DOHH2 (cell line): ENCODE measurements at regions not wholly inside any gene's neighbourhood (a gene's known extent, or its start where the extent isn't known, plus 50 kb on each side); places are given as distances from the start of the nearest gene placed in this dataset.

Experiments
- H3F3A ChIP-seq: fragments of 200-600 bp; sonication (generic), shearing (Covaris generic); 2 replicates; pipeline ENCODE4 v1.6.0; 2016; ENCODE audit warnings: antibody characterized with exemption, mild to moderate bottlenecking; ENCODE audit not compliant: control insufficient read depth, insufficient read depth
- H3K27ac ChIP-seq: fragments of 200-600 bp; sonication (generic); 2 replicates; pipeline ENCODE4 v1.5.1; 2014; ENCODE audit warnings: low read depth, mild to moderate bottlenecking, low read length, moderate library complexity
- H3K27me3 ChIP-seq: fragments of 200-600 bp; sonication (generic); 2 replicates; pipeline ENCODE4 v1.6.1; 2014; ENCODE audit warnings: mild to moderate bottlenecking, low read length, mixed read lengths; ENCODE audit not compliant: control insufficient read depth
- H3K36me3 ChIP-seq: fragments of 200-600 bp; sonication (generic); 2 replicates; pipeline ENCODE4 v1.6.1; 2014; ENCODE audit warnings: mild to moderate bottlenecking, low read length, moderate library complexity, mixed read lengths; ENCODE audit not compliant: control insufficient read depth
- H3K4me1 ChIP-seq: fragments of 200-600 bp; sonication (generic); 2 replicates; pipeline ENCODE4 v1.6.1; 2014; ENCODE audit warnings: mild to moderate bottlenecking, low read length, mixed read lengths; ENCODE audit not compliant: control insufficient read depth
- H3K4me2 ChIP-seq: fragments of 200-600 bp; sonication (generic); 2 replicates; pipeline ENCODE4 v1.6.0; 2014; ENCODE audit warnings: mild to moderate bottlenecking, low read length, moderate library complexity
- H3K4me3 ChIP-seq: fragments of 200-600 bp; sonication (generic); 2 replicates; pipeline ENCODE4 v1.5.1; 2014; ENCODE audit warnings: mild to moderate bottlenecking, low read length, mixed read lengths
- H3K79me2 ChIP-seq: fragments of 200-600 bp; sonication (generic); 2 replicates; pipeline ENCODE4 v1.6.1; 2014; ENCODE audit warnings: mild to moderate bottlenecking, low read length, mixed read lengths; ENCODE audit not compliant: control insufficient read depth
- H3K9me2 ChIP-seq: fragments of 200-600 bp; sonication (generic); replicated peaks from 2 replicates; pipeline ENCODE4 v1.6.1; 2014; ENCODE audit warnings: mild to moderate bottlenecking, low read length, mixed read lengths; ENCODE audit not compliant: control insufficient read depth
- H3K9me3 ChIP-seq: fragments of 200-600 bp; sonication (generic); 2 replicates; pipeline ENCODE4 v1.6.1; 2014; ENCODE audit warnings: antibody characterized with exemption, low read length, mixed read lengths; ENCODE audit not compliant: control insufficient read depth, insufficient read depth
- H4K20me1 ChIP-seq: fragments of 200-600 bp; sonication (generic); 2 replicates; pipeline ENCODE4 v1.6.0; 2014; ENCODE audit warnings: low read depth, mild to moderate bottlenecking, antibody characterized with exemption, low read length, moderate library complexity; ENCODE audit not compliant: control insufficient read depth, insufficient read depth
- CTCF ChIP-seq: fragments of 200-600 bp; sonication (generic); IDR thresholded peaks from one replicate; pipeline ENCODE4 v1.5.1; 2014; ENCODE audit warnings: antibody characterized with exemption, mild to moderate bottlenecking, low read depth, low read length; ENCODE audit not compliant: poor library complexity, severe bottlenecking
- EZH2phosphoT487 ChIP-seq: fragments of 200-600 bp; sonication (generic); IDR thresholded peaks from 2 replicates; pipeline ENCODE4 v1.6.1; 2017; ENCODE audit warnings: borderline replicate concordance, mild to moderate bottlenecking, antibody characterized with exemption, low read length, moderate library complexity, mixed read lengths

- Histone ChIP-seq H3F3A (no peaks in the 10 kb centered on the region), H3K4me3 (no peak overlapping the region), H3K36me3 (no peaks in the 10 kb centered on the region), H3K27me3 (no peaks in the 10 kb centered on the region), H3K79me2 (no peaks in the 10 kb centered on the region), H4K20me1 (no peaks in the 10 kb centered on the region), H3K4me2 (no peak overlapping the region), H3K27ac (no peak overlapping the region), H3K9me2 (no peaks in the 10 kb centered on the region), H3K4me1 (no peaks in the 10 kb centered on the region), H3K9me3 (no peaks in the 10 kb centered on the region)
- no peak for TF ChIP-seq EZH2phosphoT487
Observed at GRCh38 chr9:115249488-115249887, 131.5 kb upstream of the TNC start.

- Histone ChIP-seq H3K27ac (no peak overlapping the region), H3K4me1 (no peaks in the 10 kb centered on the region), H4K20me1 (no peaks in the 10 kb centered on the region), H3K4me3 (no peak overlapping the region), H3K9me2 (no peaks in the 10 kb centered on the region), H3K4me2 (no peak overlapping the region), H3K27me3 (no peaks in the 10 kb centered on the region), H3K9me3 (no peaks in the 10 kb centered on the region), H3K36me3 (no peaks in the 10 kb centered on the region), H3K79me2 (no peaks in the 10 kb centered on the region), H3F3A (no peaks in the 10 kb centered on the region)
- TF ChIP-seq CTCF = no peak
- no peak for TF ChIP-seq EZH2phosphoT487
Observed at GRCh38 chr9:115250621-115251032, 132.7 kb upstream of the TNC start.

GRCh38 chr9:115254287-115255180 is 136.6 kb upstream of the TNC start:
- Histone ChIP-seq H3K27ac (no peak overlapping the region), H3K27me3 (no peaks in the 10 kb centered on the region), H3K4me2 (no peak overlapping the region), H3K9me3 (no peaks in the 10 kb centered on the region), H3K79me2 (no peaks in the 10 kb centered on the region), H3F3A (no peaks in the 10 kb centered on the region), H3K36me3 (no peaks in the 10 kb centered on the region), H3K9me2 (no peaks in the 10 kb centered on the region), H3K4me3 (no peak overlapping the region), H3K4me1 (no peaks in the 10 kb centered on the region), H4K20me1 (no peaks in the 10 kb centered on the region)
- TF ChIP-seq EZH2phosphoT487 = no peak
- TF ChIP-seq CTCF = no peak

- Histone ChIP-seq H3K4me2 (no peak overlapping the region), H3K27me3 (no peaks in the 10 kb centered on the region), H3K9me2 (no peaks in the 10 kb centered on the region), H3K79me2 (no peaks in the 10 kb centered on the region), H3K36me3 (no peaks in the 10 kb centered on the region), H3F3A (no peaks in the 10 kb centered on the region), H4K20me1 (no peaks in the 10 kb centered on the region), H3K4me3 (no peak overlapping the region), H3K9me3 (no peaks in the 10 kb centered on the region), H3K4me1 (no peaks in the 10 kb centered on the region), H3K27ac (no peak overlapping the region)
- TF ChIP-seq CTCF (no peak), EZH2phosphoT487 (no peak)
Observed at GRCh38 chr9:115261656-115262081, 143.7 kb upstream of the TNC start.
